ENCODE measurements at regions not wholly inside any gene's neighbourhood (a gene's known extent, or its start where the extent isn't known, plus 50 kb on each side); places are given as distances from the start of the nearest gene placed in this dataset.

- Histone ChIP-seq H3K9me3 (ENCODE audit: insufficient read depth in 2 of 2, low read depth in 1 of 2, low read length in 1 of 2) (no peaks in the 10 kb centered on the region), H2AFZ (ENCODE audit: low read length) (no peak overlapping the region), H3K36me3 (ENCODE audit: control insufficient read depth in 2 of 4, insufficient read depth in 4 of 4, low read length in 3 of 4) (no peaks in the 10 kb centered on the region), H2BK120ac (replicated peaks; ENCODE audit: low read depth, low read length) (peak overlapping the region; percentile 88), H2BK20ac (ENCODE audit: low read length) (peak overlapping the region; percentile 93; the same call in 1 of the 2 replicates), H3K4me3 (ENCODE audit: extremely low read depth in 1 of 4, insufficient read depth in 2 of 4, low read depth in 3 of 4, low read length in 4 of 4) (no peak overlapping the region), H4K8ac (ENCODE audit: extremely low read depth, insufficient read depth, low read length) (no peak overlapping the region; the same call in 1 of the 2 replicates), H3K9ac (replicated peaks in 1 of 4; ENCODE audit: extremely low read depth in 1 of 4, low read depth in 3 of 4, low read length in 3 of 4) (no peak overlapping the region), H4K5ac (ENCODE audit: insufficient read length, low read depth, low read length) (no peak overlapping the region), H3K23me2 (ENCODE audit: low read depth, low read length) (no peaks in the 10 kb centered on the region), H3K4me2 (ENCODE audit: insufficient read depth in 1 of 2, low read depth in 2 of 2, low read length in 2 of 2) (peak overlapping the region in 1 of 2 experiments; percentile 49; a peak in 1 of 4 replicates), H4K91ac (replicated peaks; ENCODE audit: insufficient read length, low read length) (peak overlapping the region; percentile 93), H3K18ac (ENCODE audit: extremely low read depth, low read length) (peak overlapping the region; percentile 11; the same call in 1 of the 2 replicates), H3K4ac (replicated peaks; ENCODE audit: insufficient read length, low read depth, low read length) (no peak overlapping the region), H3K4me1 (replicated peaks in 1 of 4; ENCODE audit: control insufficient read depth in 3 of 4, insufficient read depth in 4 of 4, low read length in 3 of 4) (peaks cover 0 to 15% (median 3%) of the 10 kb centered on the region in 4 experiments; a peak in 6 of 7 replicates), H3K27me3 (replicated peaks in 1 of 4; ENCODE audit: control insufficient read depth in 3 of 4, extremely low read depth in 1 of 4, insufficient read depth in 3 of 4, low read length in 3 of 4) (peaks cover 0 to 4% (median 0%) of the 10 kb centered on the region in 4 experiments; a peak in 1 of 7 replicates), H3K79me1 (ENCODE audit: low read depth, low read length) (no peaks in the 10 kb centered on the region; the same call in 1 of the 2 replicates), H2BK5ac (ENCODE audit: low read depth, low read length) (peak overlapping the region; percentile 3; the same call in 1 of the 2 replicates), H3K27ac (ENCODE audit: low read depth, low read length) (no peak overlapping the region), H2BK15ac (ENCODE audit: low read length) (no peak overlapping the region), H3K79me2 (ENCODE audit: control insufficient read depth in 1 of 2, insufficient read depth in 2 of 2, low read length in 2 of 2) (no peaks in the 10 kb centered on the region), H4K20me1 (replicated peaks in 1 of 2; ENCODE audit: control insufficient read depth in 1 of 2, insufficient read depth in 2 of 2, low read length in 2 of 2) (no peaks in the 10 kb centered on the region), H3K56ac (replicated peaks; ENCODE audit: insufficient read length, low read depth, low read length) (no peak overlapping the region), H2BK12ac (ENCODE audit: low read depth, low read length) (no peak overlapping the region), H3K14ac (ENCODE audit: insufficient read length) (no peak overlapping the region), H3K23ac (ENCODE audit: insufficient read length) (no peak overlapping the region), H2AK5ac (ENCODE audit: low read depth, low read length) (peak overlapping the region; percentile 55; the same call in 1 of the 2 replicates)
- DNase-seq (ENCODE audit: low read depth in 1 of 2, low spot score in 2 of 2) (peak in 1 of 2 experiments; percentile 44), FAIRE-seq (peak; percentile 99)
- POLR2A ChIA-PET (ENCODE audit: partially characterized antibody): interaction anchor here (0.9 to 1.6 kb wide), 7 partner anchors 8 to 95 kb away, joined by 3 to 6 read pairs (median 4); no protein-coding TSS in a partner anchor
- 45% methylated on average over 11 of the region's 11 CpGs; no CpG with 5 or more reads in 1 of the 2 experiments for WGBS, 2 experiments (ENCODE audit: extremely low coverage in 1 of 2, insufficient coverage in 1 of 2, insufficient read length in 1 of 2, insufficient replicate concordance in 2 of 2, low coverage in 1 of 2, low lambda C conversion rate in 2 of 2, missing lambda C conversion rate in 1 of 2)
- CTCF ChIA-PET (ENCODE audit: partially characterized antibody): interaction anchor here (0.6 to 3.3 kb wide), 18 partner anchors 9 to 306 kb away, joined by 3 to 15 read pairs (median 4); partner anchors contain the start of gene SLC6A6
- TF ChIP-seq JUND (IDR thresholded peaks at IDR 0.05; ENCODE audit: low read length): 0 out of 2 replicates have a peak, but pooled peaks have one; percentile 10
- TF ChIP-seq GTF2F1 (IDR thresholded peaks at IDR 0.05; ENCODE audit: borderline replicate concordance, low read depth, low read length): no peak
- TF ChIP-seq ZNF274 (IDR thresholded peaks at IDR 0.05; ENCODE audit: borderline replicate concordance, extremely low read depth, low read length): no peak
- TF ChIP-seq KDM1A (IDR thresholded peaks at IDR 0.05; ENCODE audit: borderline replicate concordance, low read length): peak; percentile 27; the same call in 1 of the 2 replicates
- TF ChIP-seq, protein P1, sequence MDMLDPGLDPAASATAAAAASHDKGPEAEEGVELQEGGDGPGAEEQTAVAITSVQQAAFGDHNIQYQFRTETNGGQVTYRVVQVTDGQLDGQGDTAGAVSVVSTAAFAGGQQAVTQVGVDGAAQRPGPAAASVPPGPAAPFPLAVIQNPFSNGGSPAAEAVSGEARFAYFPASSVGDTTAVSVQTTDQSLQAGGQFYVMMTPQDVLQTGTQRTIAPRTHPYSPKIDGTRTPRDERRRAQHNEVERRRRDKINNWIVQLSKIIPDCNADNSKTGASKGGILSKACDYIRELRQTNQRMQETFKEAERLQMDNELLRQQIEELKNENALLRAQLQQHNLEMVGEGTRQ (IDR thresholded peaks at IDR 0.05; ENCODE audit: low read length): no peak
- TF ChIP-seq CEBPB (IDR thresholded peaks at IDR 0.05; ENCODE audit: low read depth, low read length): no peak
- TF ChIP-seq RAD21 (IDR thresholded peaks at IDR 0.05 in 1 of 2, conservative IDR thresholded peaks at IDR 0.05 in 1 of 2; ENCODE audit: low read depth in 2 of 2, low read length in 2 of 2): peak in 1 of 2 experiments; percentile 19; a peak in 1 of 4 replicates
- TF ChIP-seq CTBP2 (IDR thresholded peaks at IDR 0.05; ENCODE audit: borderline replicate concordance, insufficient read depth, insufficient read length, low read length): peak; percentile 30
- no peak for TF ChIP-seq TEAD4 (IDR thresholded peaks at IDR 0.05; ENCODE audit: low read depth, low read length)
- no peak for TF ChIP-seq POLR2A (IDR thresholded peaks at IDR 0.05; ENCODE audit: control extremely low read depth in 1 of 2, low read depth in 2 of 2, low read length in 2 of 2)
These were observed 73.1 kb upstream of the SLC6A6 start for GRCh38 chr3:14329116-14329830.

Data from H1 (cell line).